ENCODE measurements at regions not wholly inside any gene's neighbourhood (a gene's known extent, or its start where the extent isn't known, plus 50 kb on each side); places are given as distances from the start of the nearest gene placed in this dataset.

GRCh38 chr7:119999738-120000475, 273.1 kb upstream of the KCND2 start:
- no peak for TF ChIP-seq CTCF (IDR thresholded peaks at IDR 0.05)
- TF ChIP-seq POLR2A (IDR thresholded peaks at IDR 0.05) = no peak
